Keratinocyte (primary cell): ENCODE measurements at regions not wholly inside any gene's neighbourhood (a gene's known extent, or its start where the extent isn't known, plus 50 kb on each side); places are given as distances from the start of the nearest gene placed in this dataset.

Source experiments
- DNase-seq: peaks from one replicate; pipeline ENCODE4 v3.0.0-alpha.2; 2011; ENCODE audit warnings: low read depth, missing footprints, low spot score
- FAIRE-seq: peaks from 2 replicates; lab custom pipeline; 2011; peaks lifted over from hg19 to GRCh38; lab: Jason Lieb, UNC
- H2AFZ ChIP-seq: 2 replicates; pipeline ENCODE4 v1.6.0; 2012; ENCODE audit warnings: low read length, control low read depth, inconsistent platforms; ENCODE audit not compliant: control insufficient read depth
- H3K27ac ChIP-seq: 2 replicates; pipeline ENCODE4 v1.5.1; 2011; ENCODE audit warnings: low read length; ENCODE audit not compliant: control insufficient read depth, insufficient read depth
- H3K27me3 ChIP-seq: 3 replicates; pipeline ENCODE4 v1.6.0; 2011; ENCODE audit warnings: low read length; ENCODE audit not compliant: control insufficient read depth, insufficient read depth; ENCODE audit errors: extremely low read depth
- H3K36me3 ChIP-seq, 2 experiments: 2 replicates in 1 of 2; 3 replicates in 1 of 2; pipeline ENCODE4 v1.5.1; 2011; ENCODE audit warnings: low read length in 2 of 2, mild to moderate bottlenecking in 1 of 2; ENCODE audit not compliant: control insufficient read depth in 2 of 2, insufficient read depth in 2 of 2; ENCODE audit errors: extremely low read depth in 1 of 2
- H3K4me1 ChIP-seq: 3 replicates; pipeline ENCODE4 v1.5.1; 2011; ENCODE audit warnings: low read length; ENCODE audit not compliant: control insufficient read depth, insufficient read depth; ENCODE audit errors: extremely low read depth
- H3K4me2 ChIP-seq: 3 replicates; pipeline ENCODE4 v1.6.0; 2011; ENCODE audit warnings: low read depth, low read length; ENCODE audit not compliant: control insufficient read depth, insufficient read depth; ENCODE audit errors: extremely low read depth
- H3K4me3 ChIP-seq, 3 experiments: fragments of 200-600 bp in 1 of 3; sonication (generic) in 1 of 3; 2 replicates in 2 of 3; 3 replicates in 1 of 3; pipeline ENCODE4 v1.5.1; 2011 to 2016; ENCODE audit warnings: low read length in 3 of 3, mild to moderate bottlenecking in 3 of 3, control low read depth in 2 of 3, inconsistent platforms in 1 of 3, low read depth in 1 of 3, mixed read lengths in 1 of 3, mixed run types in 1 of 3, moderate library complexity in 1 of 3; ENCODE audit not compliant: control insufficient read depth in 2 of 3, insufficient read depth in 2 of 3; ENCODE audit errors: extremely low read depth in 1 of 3
- H3K79me2 ChIP-seq: 2 replicates; pipeline ENCODE4 v1.6.0; 2012; ENCODE audit warnings: low read length; ENCODE audit not compliant: control insufficient read depth, insufficient read depth
- H3K9ac ChIP-seq: 3 replicates; pipeline ENCODE4 v1.6.0; 2011; ENCODE audit warnings: low read length; ENCODE audit not compliant: control insufficient read depth, insufficient read depth; ENCODE audit errors: extremely low read depth
- H3K9me1 ChIP-seq: 3 replicates; pipeline ENCODE4 v1.6.0; 2011; ENCODE audit warnings: low read length; ENCODE audit not compliant: control insufficient read depth, insufficient read depth; ENCODE audit errors: extremely low read depth
- H3K9me3 ChIP-seq: 2 replicates; pipeline ENCODE4 v1.5.1; 2012; ENCODE audit warnings: low read depth, low read length; ENCODE audit not compliant: control insufficient read depth
- H4K20me1 ChIP-seq: 3 replicates; pipeline ENCODE4 v1.6.0; 2011; ENCODE audit warnings: low read length; ENCODE audit not compliant: control insufficient read depth, insufficient read depth; ENCODE audit errors: extremely low read depth
- CTCF ChIP-seq, 3 experiments: IDR thresholded peaks in 1 of 3; conservative IDR thresholded peaks in 1 of 3; optimal IDR thresholded peaks in 1 of 3; 2 replicates in 2 of 3; 3 replicates in 1 of 3; pipeline versions ENCODE3 to v1.5.1; 2011; ENCODE audit warnings: low read length in 3 of 3, mild to moderate bottlenecking in 3 of 3, moderate library complexity in 2 of 3, control low read depth in 1 of 3, inconsistent platforms in 1 of 3; ENCODE audit not compliant: insufficient read depth in 2 of 3; ENCODE audit errors: extremely low read depth in 1 of 3
- EZH2 ChIP-seq: IDR thresholded peaks from one replicate; pipeline ENCODE4 v1.6.1; 2012; ENCODE audit warnings: inconsistent platforms, mild to moderate bottlenecking, low read length, moderate library complexity
- dilution Hi-C: fragments of 300-500 bp; cut with MboI; formaldehyde crosslinking; loops from one replicate; pipeline ENCODE4 v1.7.0; 2020; ENCODE audit warnings: low sequenced_read_pairs; ENCODE audit not compliant: extremely low pct_ligation_motif_present

DNA sequence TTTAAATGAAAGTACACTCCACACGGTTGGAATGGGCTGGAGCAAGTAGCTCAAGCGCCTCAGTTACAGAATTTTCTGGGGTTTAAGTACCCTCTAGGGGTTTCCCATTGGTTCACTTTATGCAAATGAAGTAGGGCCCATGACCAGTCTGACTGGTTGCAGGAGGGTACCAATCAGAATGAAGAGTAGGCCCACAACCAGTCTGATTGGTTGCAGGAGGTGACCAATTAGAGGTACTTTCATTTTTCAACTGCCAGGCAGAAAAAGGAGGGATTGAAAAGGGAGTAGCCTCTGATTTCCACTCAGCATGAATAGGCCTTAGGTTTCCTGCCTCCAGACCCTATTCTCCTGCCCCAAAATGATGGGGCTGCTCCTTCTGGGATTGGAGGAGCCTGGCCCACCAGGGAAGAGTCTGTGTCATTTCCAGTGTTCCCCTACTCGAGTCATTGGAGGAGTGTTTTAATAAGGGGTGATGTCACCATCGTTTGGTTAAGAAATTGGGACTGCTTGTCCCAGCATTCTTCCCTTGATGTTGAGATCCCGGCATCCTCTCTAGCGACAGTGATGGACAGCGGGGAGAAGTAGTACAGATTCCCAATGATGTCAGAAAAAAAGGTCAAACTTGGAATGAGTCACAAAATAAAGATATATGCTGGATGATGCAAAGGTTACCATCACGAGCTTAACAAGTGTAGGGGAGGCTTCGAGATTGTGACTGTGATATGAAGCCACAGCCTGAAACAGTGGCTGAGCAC lies 210.4 kb downstream of the SH3BP4 start:
- H3K4me2 ChIP-seq, result no peak overlapping the region
- dilution Hi-C loops, result no loop called here
- H4K20me1 ChIP-seq, result no peaks in the 10 kb centered on the region
- H3K9me1 ChIP-seq, result no peaks in the 10 kb centered on the region
- TF ChIP-seq CTCF (optimal IDR thresholded peaks at IDR 0.05 in 1 of 3, IDR thresholded peaks at IDR 0.05 in 1 of 3, conservative IDR thresholded peaks at IDR 0.05 in 1 of 3; ENCODE audit: extremely low read depth in 1 of 3, insufficient read depth in 2 of 3, low read length in 3 of 3) (no peak), EZH2 (no peak)
- peaks cover 5% of the 10 kb centered on the region for H3K27me3 ChIP-seq
- no peaks in the 10 kb centered on the region for H3K79me2 ChIP-seq
- H3K9ac ChIP-seq, result no peak overlapping the region
- no peaks in the 10 kb centered on the region for H3K9me3 ChIP-seq
- H3K36me3 ChIP-seq, result no peaks in the 10 kb centered on the region
- no peak overlapping the region for H3K4me3 ChIP-seq
- no peak for DNase-seq
- no peak overlapping the region for H3K27ac ChIP-seq
- H3K4me1 ChIP-seq, result no peaks in the 10 kb centered on the region
- FAIRE-seq, result no peak
- H2AFZ ChIP-seq, result no peak overlapping the region

DNA sequence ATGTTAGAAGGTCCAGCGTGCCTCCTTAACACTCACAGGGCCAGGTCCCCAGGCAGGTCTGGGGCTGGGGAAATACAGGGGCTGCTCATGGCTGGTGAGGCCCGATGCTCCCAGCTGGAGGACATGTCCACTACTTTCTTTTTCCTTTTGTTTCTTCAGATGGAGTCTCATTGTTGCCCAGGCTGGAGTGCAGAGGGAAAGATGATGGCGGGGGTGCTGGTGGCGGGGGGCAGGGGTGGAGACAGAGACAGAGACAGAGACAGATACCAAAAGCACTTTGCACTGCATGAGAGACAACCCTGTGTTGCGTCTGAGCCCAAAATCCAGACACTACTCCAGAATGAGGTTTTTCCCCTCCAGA lies 211.0 kb downstream of the SH3BP4 start:
- H4K20me1 ChIP-seq, result no peaks in the 10 kb centered on the region
- FAIRE-seq (no peak), DNase-seq (no peak)
- no peak overlapping the region for H3K9ac ChIP-seq
- H3K79me2 ChIP-seq, result no peaks in the 10 kb centered on the region
- no peaks in the 10 kb centered on the region for H3K36me3 ChIP-seq
- TF ChIP-seq CTCF (optimal IDR thresholded peaks at IDR 0.05 in 1 of 3, IDR thresholded peaks at IDR 0.05 in 1 of 3, conservative IDR thresholded peaks at IDR 0.05 in 1 of 3; ENCODE audit: extremely low read depth in 1 of 3, insufficient read depth in 2 of 3, low read length in 3 of 3) (no peak), EZH2 (no peak)
- H3K27ac ChIP-seq, result no peak overlapping the region
- no peak overlapping the region for H2AFZ ChIP-seq
- no peaks in the 10 kb centered on the region for H3K4me1 ChIP-seq
- dilution Hi-C loops, result no loop called here
- H3K4me2 ChIP-seq, result no peak overlapping the region
- H3K27me3 ChIP-seq, result peaks cover 5% of the 10 kb centered on the region
- no peaks in the 10 kb centered on the region for H3K9me3 ChIP-seq
- H3K4me3 ChIP-seq, result no peak overlapping the region
- H3K9me1 ChIP-seq, result no peaks in the 10 kb centered on the region
